ENCODE measurements at regions not wholly inside any gene's neighbourhood (a gene's known extent, or its start where the extent isn't known, plus 50 kb on each side); places are given as distances from the start of the nearest gene placed in this dataset.

DNA sequence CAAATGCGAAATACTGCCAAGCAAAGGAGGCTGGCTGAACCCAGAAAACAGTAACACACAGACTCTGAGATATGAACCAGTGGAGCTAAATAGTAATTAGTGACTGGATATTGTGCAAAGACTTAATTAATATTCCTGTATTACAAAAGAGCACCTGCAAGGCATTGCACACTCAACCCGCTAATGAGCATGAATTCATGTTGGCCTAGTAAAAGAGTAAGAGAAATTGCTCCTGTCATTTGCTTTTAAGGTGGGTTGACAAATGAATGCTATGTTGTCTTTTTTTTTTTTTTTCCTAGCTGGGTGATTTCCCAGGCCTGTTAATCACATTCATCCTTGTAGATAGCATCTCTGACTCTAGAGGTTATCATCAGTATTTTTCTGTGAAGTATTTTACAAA, 87.0 kb upstream of the CERS6 start:
- no peak for DNase-seq (ENCODE audit: low read depth)
- TF ChIP-seq, protein P1, sequence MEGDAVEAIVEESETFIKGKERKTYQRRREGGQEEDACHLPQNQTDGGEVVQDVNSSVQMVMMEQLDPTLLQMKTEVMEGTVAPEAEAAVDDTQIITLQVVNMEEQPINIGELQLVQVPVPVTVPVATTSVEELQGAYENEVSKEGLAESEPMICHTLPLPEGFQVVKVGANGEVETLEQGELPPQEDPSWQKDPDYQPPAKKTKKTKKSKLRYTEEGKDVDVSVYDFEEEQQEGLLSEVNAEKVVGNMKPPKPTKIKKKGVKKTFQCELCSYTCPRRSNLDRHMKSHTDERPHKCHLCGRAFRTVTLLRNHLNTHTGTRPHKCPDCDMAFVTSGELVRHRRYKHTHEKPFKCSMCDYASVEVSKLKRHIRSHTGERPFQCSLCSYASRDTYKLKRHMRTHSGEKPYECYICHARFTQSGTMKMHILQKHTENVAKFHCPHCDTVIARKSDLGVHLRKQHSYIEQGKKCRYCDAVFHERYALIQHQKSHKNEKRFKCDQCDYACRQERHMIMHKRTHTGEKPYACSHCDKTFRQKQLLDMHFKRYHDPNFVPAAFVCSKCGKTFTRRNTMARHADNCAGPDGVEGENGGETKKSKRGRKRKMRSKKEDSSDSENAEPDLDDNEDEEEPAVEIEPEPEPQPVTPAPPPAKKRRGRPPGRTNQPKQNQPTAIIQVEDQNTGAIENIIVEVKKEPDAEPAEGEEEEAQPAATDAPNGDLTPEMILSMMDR (IDR thresholded peaks at IDR 0.05; ENCODE audit: control insufficient read depth, insufficient read depth, low read depth, low read length, missing control alignments) = no peak
- no peak overlapping the region for H3K4me3 ChIP-seq (ENCODE audit: control insufficient read depth, low read depth, low read length)

DNA sequence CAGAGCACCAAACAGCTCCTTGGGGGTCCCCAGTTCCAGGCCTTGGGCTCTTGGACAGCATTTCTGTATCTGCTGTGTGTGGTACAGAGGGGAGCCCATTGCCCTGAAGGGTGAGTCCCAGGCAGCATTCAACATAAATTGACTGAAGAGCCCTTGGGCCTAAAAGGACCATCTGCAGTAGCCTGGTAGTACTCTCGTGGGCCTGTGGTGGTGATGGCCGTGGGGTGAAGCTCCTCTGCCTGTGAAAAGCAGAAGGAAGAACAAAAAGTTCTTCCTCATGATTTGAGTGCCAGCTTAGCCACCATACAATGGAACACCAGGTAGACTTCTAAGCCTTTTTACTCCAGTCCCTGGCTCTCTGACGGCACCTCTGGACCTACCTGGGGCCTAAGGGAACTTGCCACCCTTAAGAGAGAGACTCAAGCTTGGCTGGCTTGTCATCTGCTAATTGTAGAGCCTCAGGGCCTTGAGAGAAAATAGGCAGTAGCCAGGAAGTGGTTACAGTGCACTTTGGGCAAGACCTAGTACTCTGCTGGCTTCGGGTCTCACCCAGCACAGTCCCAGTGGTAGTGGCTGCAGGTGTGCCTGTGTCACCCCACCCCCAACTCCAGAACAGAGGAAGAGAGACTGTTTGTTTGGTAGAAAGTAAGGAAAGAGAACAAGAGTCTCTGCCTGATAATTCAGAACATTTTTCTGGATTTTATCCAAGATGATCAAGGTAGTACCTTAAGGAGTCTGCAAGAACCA, 84.6 kb upstream of the CERS6 start:
- TF ChIP-seq, protein P1 (IDR thresholded peaks at IDR 0.05; ENCODE audit: control insufficient read depth, insufficient read depth, low read depth, low read length, missing control alignments) = no peak
- no peak overlapping the region for H3K4me3 ChIP-seq (ENCODE audit: control insufficient read depth, low read depth, low read length)
- DNase-seq (ENCODE audit: low read depth) = no peak

DNA sequence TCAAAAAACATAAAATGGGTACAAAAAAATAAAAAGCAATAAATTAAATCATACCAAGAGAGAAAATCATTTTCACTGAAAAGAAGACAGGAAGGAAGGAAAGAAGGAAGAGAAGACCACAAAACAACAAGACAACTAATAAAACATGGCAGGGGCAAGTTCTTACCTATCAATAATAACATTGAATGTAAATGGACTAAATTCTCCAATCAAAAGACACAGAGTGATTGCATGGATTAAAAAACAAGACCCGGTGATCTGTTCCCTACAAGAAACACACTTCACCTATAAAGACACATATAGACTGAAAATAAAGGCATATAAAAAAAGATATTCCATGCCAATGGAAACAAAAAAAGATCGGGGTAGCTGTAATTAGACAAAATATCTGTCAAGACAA, 82.6 kb upstream of the CERS6 start:
- H3K4me3 ChIP-seq (ENCODE audit: control insufficient read depth, low read depth, low read length) = no peak overlapping the region
- no peak for DNase-seq (ENCODE audit: low read depth)
- TF ChIP-seq, protein P1 (IDR thresholded peaks at IDR 0.05; ENCODE audit: control insufficient read depth, insufficient read depth, low read depth, low read length, missing control alignments) = no peak

DNA sequence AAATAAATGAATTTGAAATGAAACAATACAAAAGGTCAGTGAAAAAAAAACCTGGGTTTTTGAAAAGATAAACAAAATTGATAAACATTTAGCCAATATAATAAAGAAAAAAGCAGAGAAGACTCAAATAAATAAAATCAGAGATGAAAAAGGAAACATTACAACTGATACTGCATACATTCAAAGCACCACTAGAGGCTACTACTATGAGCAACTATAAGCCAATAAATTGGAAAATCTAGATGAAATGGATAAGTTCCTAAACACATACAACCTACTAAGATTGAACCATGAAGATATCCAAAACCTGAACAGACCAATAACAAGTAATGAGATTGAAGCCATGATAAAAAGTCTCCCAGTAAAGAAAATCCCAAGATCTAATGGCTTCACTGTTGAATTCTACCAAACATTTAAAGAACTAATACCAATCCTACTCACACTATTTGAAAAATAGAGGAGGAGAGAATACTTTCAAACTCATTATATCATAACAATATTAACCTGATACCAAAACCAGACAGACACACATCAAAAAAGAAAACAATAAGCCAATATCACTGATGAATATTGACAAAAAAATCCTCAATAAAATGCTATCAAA, 80.8 kb upstream of the CERS6 start:
- DNase-seq (ENCODE audit: low read depth) = no peak
- no peak overlapping the region for H3K4me3 ChIP-seq (ENCODE audit: control insufficient read depth, low read depth, low read length)
- TF ChIP-seq, protein P1 (IDR thresholded peaks at IDR 0.05; ENCODE audit: control insufficient read depth, insufficient read depth, low read depth, low read length, missing control alignments) = peak; percentile 51

DNA sequence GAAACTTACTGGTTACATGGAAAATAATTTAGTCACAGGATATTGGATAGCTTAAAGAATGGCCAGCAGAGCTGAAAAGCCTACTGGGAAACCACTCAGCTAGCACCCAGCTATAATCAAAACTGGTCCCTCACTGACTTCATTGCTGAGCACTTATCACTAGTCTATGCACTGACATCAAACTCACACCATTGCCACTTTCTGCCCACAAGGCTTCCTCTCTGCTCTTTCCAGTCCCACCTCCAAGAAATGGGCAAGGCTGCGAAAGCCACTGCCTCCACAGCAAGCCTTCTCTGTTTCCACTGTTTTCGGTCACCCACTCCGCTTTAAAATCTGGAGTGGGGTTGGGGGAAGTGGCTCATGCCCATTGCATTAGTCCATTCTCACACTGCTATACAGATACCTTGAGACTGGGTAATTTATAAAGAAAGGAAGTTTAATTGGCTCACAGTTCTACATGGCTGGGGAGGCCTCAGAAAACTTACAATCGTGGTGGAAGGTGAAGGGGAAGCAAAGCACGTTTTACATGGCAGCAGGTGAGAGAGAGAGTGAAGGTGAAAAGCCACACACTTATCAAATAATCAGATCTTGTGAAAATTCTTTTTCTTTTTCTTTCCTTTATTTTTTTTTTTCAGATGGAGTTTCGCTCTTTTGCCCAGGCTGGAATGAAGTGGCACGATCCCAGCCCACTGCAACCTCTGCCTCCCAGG, 77.0 kb upstream of the CERS6 start:
- TF ChIP-seq, protein P1 (IDR thresholded peaks at IDR 0.05; ENCODE audit: control insufficient read depth, insufficient read depth, low read depth, low read length, missing control alignments) = no peak
- H3K4me3 ChIP-seq (ENCODE audit: control insufficient read depth, low read depth, low read length) = no peak overlapping the region

DNA sequence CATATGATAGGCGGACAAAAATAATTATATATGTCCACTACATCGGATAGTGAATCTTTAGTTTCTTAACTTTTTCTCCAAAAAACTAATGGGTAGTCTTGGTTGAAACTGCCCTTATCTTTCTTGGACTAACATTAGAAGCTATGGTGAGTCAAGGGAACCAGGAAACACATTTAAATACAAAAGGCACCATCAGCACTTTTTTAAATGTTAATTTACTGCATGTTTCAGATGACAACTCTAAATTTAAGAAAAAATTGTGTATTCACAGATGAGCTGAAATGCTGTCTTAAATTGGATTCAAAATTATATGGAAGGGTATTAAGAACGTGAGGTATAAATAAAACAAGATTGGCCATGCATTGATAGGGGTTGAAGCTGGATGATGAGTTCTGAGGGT, 75.6 kb upstream of the CERS6 start:
- no peak overlapping the region for H3K4me3 ChIP-seq (ENCODE audit: control insufficient read depth, low read depth, low read length)
- TF ChIP-seq, protein P1 (IDR thresholded peaks at IDR 0.05; ENCODE audit: control insufficient read depth, insufficient read depth, low read depth, low read length, missing control alignments) = no peak
- no peak for DNase-seq (ENCODE audit: low read depth)

More for the DNA sequence above, 77.0 kb upstream of the CERS6 start:
- DNase-seq (ENCODE audit: low read depth) = no peak

Measured in AG09309 (cell line).